Central memory CD8-positive, alpha-beta T cell (primary cell): ENCODE measurements at regions not wholly inside any gene's neighbourhood (a gene's known extent, or its start where the extent isn't known, plus 50 kb on each side); places are given as distances from the start of the nearest gene placed in this dataset.
"Not testable (repeated sequence)": the region's sequence is repeated elsewhere in the genome, so short reads cannot be mapped to it uniquely, and the experiment has no call there.

ENCODE experiments used
- ATAC-seq: fragments of 150-1000 bp; cut with Tn5 transposase; replicated peaks from 2 replicates; pipeline ENCODE4 v1.10.0; 2022; ENCODE audit warnings: mild to moderate bottlenecking, moderate FRiP score, moderate number of reproducible peaks; ENCODE audit not compliant: poor library complexity, severe bottlenecking; ENCODE audit errors: extremely low read depth
- DNase-seq, 2 donors: peaks; one replicate each; pipeline ENCODE4 v3.0.0; 2021; ENCODE audit warnings: low spot score in 2 of 2
- H3K27ac Mint-ChIP-seq: one replicate; pipeline ENCODE4 v1.8.0; 2022; ENCODE audit warnings: low read depth, mild to moderate bottlenecking, moderate library complexity, mixed read lengths
- H3K27me3 Mint-ChIP-seq: one replicate; pipeline ENCODE4 v1.8.0; 2022; ENCODE audit warnings: mixed read lengths
- H3K36me3 Mint-ChIP-seq: one replicate; pipeline ENCODE4 v1.8.0; 2022; ENCODE audit warnings: mild to moderate bottlenecking, moderate library complexity, mixed read lengths; ENCODE audit not compliant: insufficient read depth
- H3K4me1 Mint-ChIP-seq: one replicate; pipeline ENCODE4 v1.8.0; 2022; ENCODE audit warnings: mixed read lengths
- H3K4me3 Mint-ChIP-seq: one replicate; pipeline ENCODE4 v1.8.0; 2022; ENCODE audit warnings: mild to moderate bottlenecking, moderate library complexity, mixed read lengths
- H3K9me3 Mint-ChIP-seq: one replicate; pipeline ENCODE4 v1.8.0; 2022; ENCODE audit warnings: mixed read lengths

GRCh38 chr3:124635169-124635539 lies 95.1 kb upstream of the UMPS start:
- H3K4me1 Mint-ChIP-seq, result peaks cover 17% of the 10 kb centered on the region
- peaks cover 8% of the 10 kb centered on the region for H3K27me3 Mint-ChIP-seq
- DNase-seq, result no peak
- no peak for ATAC-seq
- H3K4me3 Mint-ChIP-seq, result no peak overlapping the region
- no peaks in the 10 kb centered on the region for H3K9me3 Mint-ChIP-seq
- H3K27ac Mint-ChIP-seq, result no peak overlapping the region
- H3K36me3 Mint-ChIP-seq, result no peaks in the 10 kb centered on the region

- H3K4me1 Mint-ChIP-seq, result peaks cover 17% of the 10 kb centered on the region
- ATAC-seq (no peak), DNase-seq (no peak)
- no peak overlapping the region for H3K4me3 Mint-ChIP-seq
- no peak overlapping the region for H3K27ac Mint-ChIP-seq
- peaks cover 8% of the 10 kb centered on the region for H3K27me3 Mint-ChIP-seq
- H3K9me3 Mint-ChIP-seq, result no peaks in the 10 kb centered on the region
- no peaks in the 10 kb centered on the region for H3K36me3 Mint-ChIP-seq
These were observed 94.0 kb upstream of the UMPS start for GRCh38 chr3:124636101-124636862.

GRCh38 chr3:124636863-124637296 lies 93.4 kb upstream of the UMPS start:
- no peak overlapping the region for H3K4me3 Mint-ChIP-seq
- ATAC-seq (no peak), DNase-seq (no peak)
- peaks cover 17% of the 10 kb centered on the region for H3K4me1 Mint-ChIP-seq
- H3K36me3 Mint-ChIP-seq, result no peaks in the 10 kb centered on the region
- no peak overlapping the region for H3K27ac Mint-ChIP-seq
- no peaks in the 10 kb centered on the region for H3K9me3 Mint-ChIP-seq
- peaks cover 8% of the 10 kb centered on the region for H3K27me3 Mint-ChIP-seq

DNA sequence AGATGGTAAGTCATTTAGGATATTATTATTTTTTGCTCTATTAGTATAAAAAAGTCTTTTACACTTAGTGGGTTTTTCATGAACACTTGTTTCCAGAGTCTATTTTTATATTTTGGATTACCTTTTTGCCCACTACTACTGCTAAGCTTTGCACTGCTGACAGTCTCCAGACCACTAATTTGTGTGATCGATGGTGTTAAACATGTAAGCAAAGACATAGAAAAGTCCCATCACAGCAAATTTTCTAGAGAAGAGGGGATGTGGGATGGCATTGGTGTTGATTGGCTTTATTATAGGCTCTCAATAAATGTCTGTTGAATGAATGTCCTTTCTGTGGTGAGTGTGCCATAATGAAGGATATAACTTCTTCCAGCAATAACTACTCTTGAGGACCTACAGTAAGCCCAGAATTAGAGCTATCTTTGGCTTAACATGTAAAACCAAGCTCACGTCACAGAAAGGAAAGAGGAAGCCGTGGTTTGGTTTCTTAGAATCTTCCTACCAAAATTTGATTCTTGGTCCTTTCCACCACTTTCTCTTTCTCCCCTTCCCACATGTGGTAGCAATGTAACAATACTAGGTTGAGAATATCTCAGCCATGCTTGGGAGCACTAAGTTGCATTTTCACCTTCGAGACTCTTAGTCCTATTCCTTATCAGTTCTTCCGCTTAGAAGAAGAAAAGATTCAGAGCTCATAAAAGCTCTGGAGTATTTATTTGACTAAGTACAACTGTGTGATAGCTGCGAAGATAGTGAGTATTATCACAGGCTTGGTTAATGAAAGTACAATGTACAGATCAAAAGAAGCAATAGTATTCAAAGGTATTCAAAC lies 90.6 kb upstream of the UMPS start:
- Mint-ChIP-seq H3K4me1 (peaks cover 16% of the 10 kb centered on the region), H3K36me3 (no peaks in the 10 kb centered on the region), H3K27me3 (no peaks in the 10 kb centered on the region), H3K27ac (peak overlapping the region; percentile 71), H3K4me3 (peak overlapping the region; percentile 53), H3K9me3 (no peaks in the 10 kb centered on the region)
- ATAC-seq, result peak; percentile 80
- DNase-seq, result no peak

- no peak overlapping the region for H3K27ac Mint-ChIP-seq
- no peaks in the 10 kb centered on the region for H3K27me3 Mint-ChIP-seq
- DNase-seq (no peak), ATAC-seq (no peak)
- H3K9me3 Mint-ChIP-seq, result no peaks in the 10 kb centered on the region
- peaks cover 12% of the 10 kb centered on the region for H3K4me1 Mint-ChIP-seq
- no peaks in the 10 kb centered on the region for H3K36me3 Mint-ChIP-seq
- no peak overlapping the region for H3K4me3 Mint-ChIP-seq
These were observed 89.5 kb upstream of the UMPS start for GRCh38 chr3:124640635-124641306.

- Mint-ChIP-seq H3K27me3 (peaks cover 16% of the 10 kb centered on the region), H3K36me3 (no peaks in the 10 kb centered on the region), H3K27ac (no peak overlapping the region), H3K4me3 (no peak overlapping the region), H3K9me3 (no peaks in the 10 kb centered on the region), H3K4me1 (peaks cover 12% of the 10 kb centered on the region)
- ATAC-seq (no peak), DNase-seq (no peak)
These were observed 86.8 kb upstream of the UMPS start for GRCh38 chr3:124643453-124643852.

DNA sequence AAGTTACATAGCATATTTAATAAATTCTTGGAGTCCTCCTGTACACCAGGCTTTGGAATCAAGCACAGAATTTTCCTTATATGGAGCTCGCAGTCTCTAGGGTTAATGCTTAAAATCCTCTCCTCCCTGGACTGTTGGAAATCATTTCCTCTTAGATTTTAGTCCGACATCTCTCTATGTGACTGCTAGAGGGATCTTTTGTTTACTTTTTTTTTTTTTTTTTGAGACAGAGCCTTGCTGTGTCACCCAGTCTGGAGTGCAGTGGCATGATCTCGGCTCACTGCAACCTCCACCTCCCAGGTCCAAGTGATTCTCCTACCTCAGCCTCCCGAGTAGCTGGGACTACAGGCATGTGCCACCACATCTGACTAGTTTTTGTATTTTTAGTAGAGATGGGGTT lies 84.1 kb upstream of the UMPS start:
- peaks cover 35% of the 10 kb centered on the region for H3K27me3 Mint-ChIP-seq

GRCh38 chr3:124648551-124648950 lies 81.7 kb upstream of the UMPS start:
- no peak overlapping the region for H3K4me3 Mint-ChIP-seq
- H3K36me3 Mint-ChIP-seq, result no peaks in the 10 kb centered on the region
- DNase-seq (no peak), ATAC-seq (no peak)
- no peaks in the 10 kb centered on the region for H3K9me3 Mint-ChIP-seq
- no peak overlapping the region for H3K27ac Mint-ChIP-seq
- H3K4me1 Mint-ChIP-seq, result no peaks in the 10 kb centered on the region
- peaks cover 35% of the 10 kb centered on the region for H3K27me3 Mint-ChIP-seq

More for the DNA sequence above, 84.1 kb upstream of the UMPS start:
- H3K36me3 Mint-ChIP-seq, H3K27ac Mint-ChIP-seq, H3K9me3 Mint-ChIP-seq, ATAC-seq, H3K4me3 Mint-ChIP-seq, DNase-seq, H3K4me1 Mint-ChIP-seq: not testable (repeated sequence)

DNA sequence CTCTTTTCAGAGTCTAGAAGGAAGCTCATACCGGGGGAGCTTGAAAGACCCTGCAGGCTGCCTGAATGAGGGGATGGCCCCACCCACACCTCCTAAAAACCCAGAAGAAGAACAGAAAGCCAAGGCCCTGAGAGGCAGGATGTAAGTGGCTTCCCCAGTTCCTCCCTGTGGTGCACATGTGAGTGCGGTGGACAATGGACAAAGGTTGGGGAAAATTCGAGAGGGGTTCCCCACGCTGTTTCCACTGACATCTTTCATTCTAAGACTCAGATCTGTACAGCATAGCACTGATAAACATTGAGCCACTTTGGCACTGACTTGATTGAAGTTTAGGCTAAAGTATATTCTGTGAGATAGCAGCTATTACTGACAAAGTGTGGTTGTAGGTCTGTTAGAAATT lies 79.5 kb upstream of the UMPS start:
- Mint-ChIP-seq H3K27ac (no peak overlapping the region), H3K9me3 (no peaks in the 10 kb centered on the region), H3K36me3 (peaks cover 2% of the 10 kb centered on the region), H3K4me1 (no peaks in the 10 kb centered on the region), H3K27me3 (peaks cover 35% of the 10 kb centered on the region), H3K4me3 (no peak overlapping the region)
- DNase-seq, result no peak
- ATAC-seq, result no peak

- not testable (repeated sequence) for H3K4me1 Mint-ChIP-seq, ATAC-seq
These were observed 78.8 kb upstream of the UMPS start for GRCh38 chr3:124651416-124651815.

GRCh38 chr3:124652009-124652408 lies 78.2 kb upstream of the UMPS start:
- Mint-ChIP-seq H3K36me3 (peaks cover 2% of the 10 kb centered on the region), H3K4me1 (no peaks in the 10 kb centered on the region), H3K27me3 (peaks cover 33% of the 10 kb centered on the region), H3K9me3 (no peaks in the 10 kb centered on the region), H3K4me3 (no peak overlapping the region), H3K27ac (no peak overlapping the region)
- DNase-seq (no peak), ATAC-seq (peak; percentile 57)

More at GRCh38 chr3:124651416-124651815, 78.8 kb upstream of the UMPS start:
- not testable (repeated sequence) for H3K27ac Mint-ChIP-seq, H3K36me3 Mint-ChIP-seq, DNase-seq, H3K9me3 Mint-ChIP-seq, H3K4me3 Mint-ChIP-seq
- peaks cover 35% of the 10 kb centered on the region for H3K27me3 Mint-ChIP-seq

- no peaks in the 10 kb centered on the region for H3K4me1 Mint-ChIP-seq
- DNase-seq (no peak), ATAC-seq (no peak)
- peaks cover 28% of the 10 kb centered on the region for H3K27me3 Mint-ChIP-seq
- peak overlapping the region; percentile 1 for H3K27ac Mint-ChIP-seq
- no peak overlapping the region for H3K4me3 Mint-ChIP-seq
- H3K9me3 Mint-ChIP-seq, result no peaks in the 10 kb centered on the region
- peaks cover 2% of the 10 kb centered on the region for H3K36me3 Mint-ChIP-seq
These were observed 77.0 kb upstream of the UMPS start for GRCh38 chr3:124653071-124653796.
